ENCODE measurements at regions not wholly inside any gene's neighbourhood (a gene's known extent, or its start where the extent isn't known, plus 50 kb on each side); places are given as distances from the start of the nearest gene placed in this dataset.

DNA sequence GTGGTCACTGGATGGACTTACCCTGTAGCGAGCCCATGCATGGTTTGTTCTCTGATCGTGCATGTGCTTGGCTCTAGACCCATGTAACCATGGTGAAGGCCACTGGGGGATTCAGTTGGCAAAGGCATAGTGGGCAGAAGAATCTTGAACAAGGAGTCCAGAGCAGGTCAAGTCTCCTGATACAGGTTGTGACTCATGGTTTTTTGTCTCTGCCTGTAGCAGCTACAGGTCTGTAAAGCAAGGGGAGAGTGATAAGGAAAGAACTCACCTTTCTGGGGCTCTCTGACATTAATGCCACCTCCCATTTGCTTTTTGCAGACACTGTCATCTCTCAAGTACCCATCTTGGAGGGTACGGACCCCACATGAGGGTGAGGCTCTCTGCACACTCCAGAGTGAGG is 153.4 kb upstream of the CAMK1G start:
- TF ChIP-seq, protein P1, sequence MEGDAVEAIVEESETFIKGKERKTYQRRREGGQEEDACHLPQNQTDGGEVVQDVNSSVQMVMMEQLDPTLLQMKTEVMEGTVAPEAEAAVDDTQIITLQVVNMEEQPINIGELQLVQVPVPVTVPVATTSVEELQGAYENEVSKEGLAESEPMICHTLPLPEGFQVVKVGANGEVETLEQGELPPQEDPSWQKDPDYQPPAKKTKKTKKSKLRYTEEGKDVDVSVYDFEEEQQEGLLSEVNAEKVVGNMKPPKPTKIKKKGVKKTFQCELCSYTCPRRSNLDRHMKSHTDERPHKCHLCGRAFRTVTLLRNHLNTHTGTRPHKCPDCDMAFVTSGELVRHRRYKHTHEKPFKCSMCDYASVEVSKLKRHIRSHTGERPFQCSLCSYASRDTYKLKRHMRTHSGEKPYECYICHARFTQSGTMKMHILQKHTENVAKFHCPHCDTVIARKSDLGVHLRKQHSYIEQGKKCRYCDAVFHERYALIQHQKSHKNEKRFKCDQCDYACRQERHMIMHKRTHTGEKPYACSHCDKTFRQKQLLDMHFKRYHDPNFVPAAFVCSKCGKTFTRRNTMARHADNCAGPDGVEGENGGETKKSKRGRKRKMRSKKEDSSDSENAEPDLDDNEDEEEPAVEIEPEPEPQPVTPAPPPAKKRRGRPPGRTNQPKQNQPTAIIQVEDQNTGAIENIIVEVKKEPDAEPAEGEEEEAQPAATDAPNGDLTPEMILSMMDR (conservative IDR thresholded peaks at IDR 0.05), result no peak
- no peak for TF ChIP-seq EZH2 (IDR thresholded peaks at IDR 0.05; ENCODE audit: low read depth)

Data from PC-9 (cell line).